Fibroblast of the conjunctiva (primary cell): ENCODE measurements at regions not wholly inside any gene's neighbourhood (a gene's known extent, or its start where the extent isn't known, plus 50 kb on each side); places are given as distances from the start of the nearest gene placed in this dataset.
"Not testable (repeated sequence)": the region's sequence is repeated elsewhere in the genome, so short reads cannot be mapped to it uniquely, and the experiment has no call there.

Source experiments
- DNase-seq: peaks from one replicate; pipeline ENCODE4 v3.0.0-alpha.2; 2010; ENCODE audit warnings: low read depth

DNA sequence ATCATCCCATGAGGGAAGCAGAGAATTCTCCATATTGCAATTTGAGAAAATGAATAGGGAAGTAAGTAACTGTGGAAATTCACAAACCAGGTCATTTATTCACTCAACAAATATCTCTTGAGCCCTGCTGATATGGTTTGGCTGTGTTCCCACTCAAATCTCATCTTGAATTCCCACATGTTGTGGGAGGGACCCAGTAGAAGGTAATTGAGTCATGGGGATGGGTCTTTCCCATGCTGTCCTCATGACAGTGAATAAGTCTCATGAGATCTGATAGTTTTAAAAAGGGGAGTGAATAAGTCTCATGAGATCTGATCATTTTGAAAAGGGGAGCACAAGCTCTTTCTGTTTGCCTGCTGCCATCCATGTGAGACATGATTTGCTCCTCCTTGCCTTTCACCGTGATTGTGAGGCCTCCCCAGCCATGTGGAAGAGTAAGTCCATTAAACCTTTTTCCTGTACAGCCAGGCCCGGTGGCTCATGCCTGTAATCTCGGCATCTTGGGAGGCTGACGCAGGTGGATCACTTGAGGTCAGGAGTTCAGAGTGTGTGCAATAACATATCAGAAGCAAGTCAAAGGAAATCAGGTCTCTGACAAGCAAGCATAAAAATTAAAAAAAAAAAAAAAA lies 193.2 kb downstream of the NDUFA10 start:
- no peak for DNase-seq

- no peak for DNase-seq
These were observed 194.0 kb downstream of the NDUFA10 start for GRCh38 chr2:239831001-239831731.

DNA sequence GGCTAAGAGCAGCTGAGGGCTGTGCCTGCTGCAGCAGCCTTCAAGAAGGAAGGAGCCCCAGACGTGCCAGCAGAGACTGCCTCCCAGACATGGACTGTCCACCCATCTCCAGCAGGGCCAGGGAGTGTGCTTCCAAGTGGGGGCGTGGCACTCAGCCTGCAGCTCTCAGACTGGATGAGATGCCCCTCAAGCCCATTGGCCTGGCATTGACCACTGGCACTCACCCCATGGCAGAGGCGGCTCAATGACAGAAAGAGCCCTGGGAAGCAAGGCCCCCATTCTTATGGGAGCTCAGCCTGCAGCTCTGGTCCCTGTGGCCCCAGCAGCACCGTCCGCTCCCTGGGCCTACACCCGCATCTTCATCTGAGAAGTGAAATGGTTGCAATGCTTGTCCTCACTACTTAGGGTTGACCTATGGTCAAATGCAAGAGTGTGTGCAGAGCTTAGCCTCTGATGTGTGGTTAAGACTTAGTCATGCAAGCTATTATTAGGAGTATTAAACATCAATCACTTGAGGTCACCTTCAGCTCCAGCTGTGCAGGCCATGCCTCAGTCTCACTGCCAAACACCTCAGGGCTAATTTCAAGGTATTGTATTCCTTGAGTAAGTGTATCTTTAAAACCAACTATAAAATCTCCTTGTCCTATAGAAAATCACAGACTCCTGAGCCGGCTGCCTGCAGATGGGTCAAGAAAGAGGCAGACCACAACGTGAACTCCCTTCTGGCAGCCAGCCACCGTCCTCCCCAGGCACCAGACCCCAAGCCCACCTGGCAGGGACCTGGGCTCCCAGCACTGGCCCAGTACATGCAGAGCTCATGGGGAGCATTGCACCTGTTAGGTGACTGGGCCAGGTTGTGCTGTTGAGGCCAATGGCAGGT lies 194.8 kb downstream of the NDUFA10 start:
- no peak for DNase-seq

DNA sequence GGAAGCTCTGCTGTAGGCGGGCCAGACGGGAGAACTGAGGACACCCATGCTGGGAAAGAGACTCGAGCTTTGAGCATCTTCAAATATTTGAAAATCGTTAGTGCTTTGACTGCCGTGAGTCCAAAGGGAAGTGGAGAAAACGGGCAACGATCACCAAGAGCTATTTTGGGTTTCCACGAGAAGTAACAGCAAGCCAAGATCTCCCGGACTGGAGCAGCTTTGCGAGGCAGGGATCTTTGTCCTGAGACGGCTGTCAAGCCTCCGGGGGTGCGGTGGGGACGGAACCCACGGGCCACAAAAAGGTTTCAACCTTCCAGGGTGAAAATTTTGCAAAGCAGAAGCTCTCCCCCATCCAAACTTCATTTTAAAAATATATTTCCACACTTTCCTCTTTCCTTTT lies 195.8 kb downstream of the NDUFA10 start:
- no peak for DNase-seq

GRCh38 chr2:239828973-239829275 lies 196.2 kb downstream of the NDUFA10 start:
- DNase-seq, result not testable (repeated sequence)

- DNase-seq, result no peak
These were observed 196.8 kb downstream of the NDUFA10 start for GRCh38 chr2:239828192-239828972.

- DNase-seq, result no peak
These were observed 197.6 kb downstream of the NDUFA10 start for GRCh38 chr2:239827523-239827890.

DNA sequence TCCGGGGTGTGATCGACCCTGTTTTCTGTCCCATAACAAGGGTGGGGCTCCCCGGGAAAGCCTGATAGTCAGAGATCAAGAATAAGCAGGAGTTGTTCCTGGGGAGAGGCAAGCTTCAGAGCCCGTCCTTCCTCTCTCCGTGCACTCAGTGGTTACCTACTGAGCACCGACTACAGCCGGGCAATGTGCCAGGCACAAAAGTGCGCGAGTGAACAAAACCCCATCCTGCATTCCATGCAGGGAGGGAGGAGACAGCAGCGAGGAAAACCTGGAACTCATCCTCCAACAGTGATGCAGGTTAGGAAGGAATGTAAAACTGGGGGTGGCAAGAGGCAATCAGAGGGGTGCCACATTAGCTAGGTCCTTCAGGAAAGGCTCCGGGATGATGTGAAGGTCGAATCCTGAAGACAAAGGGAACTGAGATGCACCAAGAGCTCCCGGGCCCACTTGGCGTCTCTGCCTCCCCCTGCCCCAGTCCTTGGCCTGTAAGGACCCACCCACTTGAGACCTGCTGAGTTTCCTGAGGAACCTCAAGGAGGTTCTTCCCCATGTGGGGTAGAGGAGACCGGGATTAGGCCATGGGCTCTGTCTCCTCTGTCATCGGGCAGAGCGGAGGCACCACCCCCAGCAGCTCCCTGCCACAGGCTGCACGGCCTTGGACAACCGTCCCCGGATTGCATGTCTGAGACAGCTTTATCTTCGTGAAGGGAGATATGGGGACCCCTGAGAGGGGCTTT lies 198.2 kb downstream of the NDUFA10 start:
- no peak for DNase-seq

DNA sequence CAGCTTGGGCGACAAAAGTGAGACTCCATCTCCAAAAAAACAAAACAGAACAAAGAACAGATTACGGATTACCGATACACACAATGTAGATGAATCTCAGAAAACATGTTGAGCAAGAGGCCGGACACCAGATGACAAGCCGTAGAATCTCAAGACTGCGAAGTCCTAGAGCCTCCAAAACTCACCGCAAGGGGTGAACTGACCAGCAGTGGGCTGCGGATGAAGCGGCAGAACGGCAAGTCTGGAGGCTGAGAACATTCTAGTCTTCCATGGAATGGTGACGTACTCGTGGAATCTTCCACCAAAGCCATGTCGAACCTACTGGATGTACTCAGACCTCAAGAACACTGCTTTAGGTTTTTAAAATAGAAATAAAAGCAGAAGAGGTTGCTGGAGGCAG lies 198.8 kb downstream of the NDUFA10 start:
- no peak for DNase-seq

- no peak for DNase-seq
These were observed 199.5 kb downstream of the NDUFA10 start for GRCh38 chr2:239825705-239825979.

DNA sequence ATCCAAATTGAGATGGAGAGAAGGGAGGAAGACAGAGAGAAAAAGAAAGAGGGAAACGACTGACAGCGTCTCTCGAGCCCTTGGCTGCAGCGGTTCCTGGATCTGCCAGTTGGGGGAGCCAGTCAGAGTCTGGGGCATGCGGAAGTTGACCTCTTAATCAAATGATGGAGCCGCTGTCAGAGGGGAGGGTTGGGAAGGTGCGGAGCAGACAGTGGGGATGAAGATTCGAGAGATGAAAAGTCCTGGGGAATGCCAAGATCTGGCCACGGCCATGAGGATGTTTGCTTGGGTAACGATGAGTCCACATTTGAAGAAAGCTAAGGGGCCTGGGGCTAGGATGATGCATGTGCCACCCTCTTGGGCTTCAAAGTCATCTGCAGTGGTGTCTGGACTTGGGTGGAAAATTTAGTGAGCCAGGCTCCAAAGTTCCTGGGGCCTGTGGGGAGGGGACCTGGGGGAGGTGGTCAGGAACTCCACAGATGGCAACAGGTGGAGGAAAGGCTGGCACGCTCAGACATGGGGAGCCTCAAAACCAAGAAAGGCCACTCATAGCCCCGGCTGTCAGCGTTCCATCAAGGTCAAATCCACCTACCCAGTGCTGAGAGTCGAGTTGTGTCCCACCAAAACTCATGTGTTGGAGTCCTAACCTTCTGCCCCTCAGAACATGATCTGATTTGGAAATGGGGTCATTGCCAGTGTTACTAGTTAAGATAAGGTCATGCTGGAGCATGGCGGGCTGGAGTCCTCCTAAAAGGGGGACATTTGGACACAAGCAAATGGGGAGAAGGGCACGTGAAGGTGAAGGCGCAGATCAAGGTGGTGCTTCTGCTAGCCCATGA lies 200.1 kb downstream of the NDUFA10 start:
- DNase-seq, result no peak

- no peak for DNase-seq
These were observed 201.0 kb downstream of the NDUFA10 start for GRCh38 chr2:239824046-239824694.

GRCh38 chr2:239822146-239822831 lies 202.9 kb downstream of the NDUFA10 start:
- no peak for DNase-seq

GRCh38 chr2:239821694-239822075 lies 203.5 kb downstream of the NDUFA10 start:
- DNase-seq, result no peak

GRCh38 chr2:239820836-239821693 lies 204.1 kb downstream of the NDUFA10 start:
- DNase-seq, result no peak

GRCh38 chr2:239819974-239820555 lies 205.1 kb downstream of the NDUFA10 start:
- DNase-seq, result no peak

- DNase-seq, result no peak
These were observed 205.8 kb downstream of the NDUFA10 start for GRCh38 chr2:239819091-239819973.
